Choroid plexus epithelial cell (primary cell): ENCODE measurements at regions not wholly inside any gene's neighbourhood (a gene's known extent, or its start where the extent isn't known, plus 50 kb on each side); places are given as distances from the start of the nearest gene placed in this dataset.

Experiments used
- DNase-seq: peaks from one replicate; pipeline ENCODE4 v3.0.0-alpha.2; 2010; ENCODE audit warnings: low read depth
- H3K4me3 ChIP-seq: 2 replicates; pipeline ENCODE4 v1.5.1; 2011; ENCODE audit warnings: low read depth, mild to moderate bottlenecking, control low read depth, low read length, moderate library complexity
- CTCF ChIP-seq: conservative IDR thresholded peaks from 2 replicates; pipeline ENCODE4 v1.5.1; 2011; ENCODE audit warnings: low read depth, mild to moderate bottlenecking, control low read depth, inconsistent platforms, low read length, moderate library complexity

GRCh38 chr15:31867536-31868442, 162.5 kb upstream of the CHRNA7 start:
- peak; percentile 58 for DNase-seq
- peak; percentile 75 for TF ChIP-seq CTCF
- H3K4me3 ChIP-seq: no peak overlapping the region

GRCh38 chr15:31869686-31870307, 160.5 kb upstream of the CHRNA7 start:
- DNase-seq: no peak

GRCh38 chr15:31870328-31871165, 159.8 kb upstream of the CHRNA7 start, which contains the start of gene OTUD7A:
Gene OTUD7A (minus strand): TSS chr15:31870673.
- TF ChIP-seq CTCF: peak; percentile 8
- H3K4me3 ChIP-seq: peak within 1 kb of the TSS; percentile 64
- peak; percentile 70 for DNase-seq

More at GRCh38 chr15:31869686-31870307, 160.5 kb upstream of the CHRNA7 start:
- TF ChIP-seq CTCF: no peak
- peak overlapping the region; percentile 64 for H3K4me3 ChIP-seq

GRCh38 chr15:31871166-31871886, 159.0 kb upstream of the CHRNA7 start:
- no peak for TF ChIP-seq CTCF
- DNase-seq: no peak
- peak overlapping the region; percentile 55 for H3K4me3 ChIP-seq

- TF ChIP-seq CTCF: no peak
- DNase-seq: no peak
- no peak overlapping the region for H3K4me3 ChIP-seq
These were observed 158.4 kb upstream of the CHRNA7 start for GRCh38 chr15:31871887-31872281.

- no peak overlapping the region for H3K4me3 ChIP-seq
- no peak for DNase-seq
- no peak for TF ChIP-seq CTCF
These were observed 143.1 kb upstream of the CHRNA7 start for GRCh38 chr15:31887246-31887645.
